Adipocyte (in vitro differentiated cells): ENCODE measurements at regions not wholly inside any gene's neighbourhood (a gene's known extent, or its start where the extent isn't known, plus 50 kb on each side); places are given as distances from the start of the nearest gene placed in this dataset.

ENCODE experiments used
- DNase-seq: peaks from one replicate; pipeline ENCODE4 v3.0.0-alpha.2; 2015; ENCODE audit warnings: low read depth
- H3K27me3 ChIP-seq: replicated peaks from 2 replicates; pipeline ENCODE4 v1.7.0; 2013; ENCODE audit warnings: mild to moderate bottlenecking, low read length, moderate library complexity; ENCODE audit not compliant: control insufficient read depth, insufficient read depth
- H3K36me3 ChIP-seq: 2 replicates; pipeline ENCODE4 v1.7.0; 2013; ENCODE audit warnings: low read length, mild to moderate bottlenecking, moderate library complexity; ENCODE audit not compliant: control insufficient read depth, insufficient read depth, severe bottlenecking
- H3K4me1 ChIP-seq: 2 replicates; pipeline ENCODE4 v1.7.0; 2013; ENCODE audit warnings: mild to moderate bottlenecking, low read length, moderate library complexity; ENCODE audit not compliant: control insufficient read depth, insufficient read depth
- H3K4me3 ChIP-seq: 2 replicates; pipeline ENCODE4 v1.7.0; 2013; ENCODE audit warnings: mild to moderate bottlenecking, low read length, moderate library complexity
- H3K9ac ChIP-seq: 2 replicates; pipeline ENCODE4 v1.7.0; 2013; ENCODE audit warnings: mild to moderate bottlenecking, low read length, moderate library complexity
- H3K9me3 ChIP-seq: 2 replicates; pipeline ENCODE4 v1.7.0; 2013; ENCODE audit warnings: mild to moderate bottlenecking, low read length, moderate library complexity; ENCODE audit not compliant: control insufficient read depth

DNA sequence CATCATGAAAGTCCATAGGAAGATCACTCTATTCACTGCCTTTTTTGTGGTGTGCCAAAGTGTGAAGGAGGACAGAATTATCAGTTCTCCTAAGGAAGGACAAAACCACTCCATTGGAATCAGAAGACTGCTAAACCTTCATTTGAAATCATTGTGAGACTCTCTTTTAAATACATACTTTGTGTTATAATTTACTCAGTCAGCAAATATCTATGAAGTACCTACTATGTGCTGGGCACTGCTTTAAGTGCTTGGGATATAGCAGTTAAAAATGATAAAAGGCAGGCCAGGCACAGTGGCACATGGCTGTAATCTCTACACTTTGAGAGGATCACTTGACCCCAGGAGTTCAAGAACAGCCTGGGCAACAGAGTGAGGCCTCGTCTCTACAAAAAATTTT, 692.3 kb downstream of the DSC3 start:
- H3K9ac ChIP-seq, result no peak overlapping the region
- H3K36me3 ChIP-seq, result no peaks in the 10 kb centered on the region
- no peak overlapping the region for H3K4me3 ChIP-seq
- DNase-seq, result no peak
- no peaks in the 10 kb centered on the region for H3K4me1 ChIP-seq
- H3K27me3 ChIP-seq, result no peaks in the 10 kb centered on the region
- peaks cover 3% of the 10 kb centered on the region for H3K9me3 ChIP-seq

DNA sequence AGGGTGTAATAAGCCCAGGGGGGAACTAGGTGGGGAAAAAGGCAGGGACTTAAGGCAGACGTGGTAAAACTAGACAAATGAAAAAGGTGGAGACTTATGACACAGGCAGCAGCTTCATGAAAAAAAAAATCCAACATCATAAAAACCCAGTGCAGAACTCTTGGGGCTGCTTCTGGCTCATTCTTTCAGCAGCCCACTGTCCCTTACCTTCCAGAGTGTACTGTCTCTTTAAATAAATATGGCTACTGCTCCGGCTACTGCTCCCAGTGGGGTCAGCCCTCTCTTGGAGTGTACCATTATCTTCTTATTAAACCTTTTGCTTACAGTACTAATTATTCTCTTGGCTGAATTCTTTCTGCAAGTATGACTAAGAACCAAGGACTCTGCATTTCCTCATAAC, 699.5 kb downstream of the DSC3 start:
- Histone ChIP-seq H3K27me3 (no peaks in the 10 kb centered on the region), H3K9me3 (peaks cover 3% of the 10 kb centered on the region), H3K4me1 (no peaks in the 10 kb centered on the region), H3K4me3 (no peak overlapping the region), H3K36me3 (no peaks in the 10 kb centered on the region), H3K9ac (no peak overlapping the region)
- no peak for DNase-seq

DNA sequence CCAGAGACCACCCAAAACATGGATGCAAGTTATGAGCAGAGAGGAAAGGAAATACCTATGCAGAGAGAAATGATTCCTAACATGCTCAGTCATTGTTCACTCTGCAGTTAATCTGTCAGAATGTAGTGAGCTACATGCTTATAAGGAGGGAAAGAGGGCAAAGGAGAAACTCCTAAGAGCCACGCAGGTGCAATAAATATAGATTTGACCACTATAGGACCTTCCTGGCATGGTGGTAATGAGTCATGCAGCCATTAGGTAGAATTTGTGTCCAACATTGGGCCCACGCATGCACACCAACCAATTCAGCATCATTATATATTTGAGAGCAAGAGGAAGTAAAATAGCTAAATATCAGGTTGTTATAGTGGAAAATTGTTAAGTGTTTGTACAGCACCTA, 699.9 kb downstream of the DSC3 start:
- Histone ChIP-seq H3K9me3 (peaks cover 3% of the 10 kb centered on the region), H3K4me3 (no peak overlapping the region), H3K4me1 (no peaks in the 10 kb centered on the region), H3K36me3 (no peaks in the 10 kb centered on the region), H3K27me3 (no peaks in the 10 kb centered on the region), H3K9ac (no peak overlapping the region)
- DNase-seq, result no peak

DNA sequence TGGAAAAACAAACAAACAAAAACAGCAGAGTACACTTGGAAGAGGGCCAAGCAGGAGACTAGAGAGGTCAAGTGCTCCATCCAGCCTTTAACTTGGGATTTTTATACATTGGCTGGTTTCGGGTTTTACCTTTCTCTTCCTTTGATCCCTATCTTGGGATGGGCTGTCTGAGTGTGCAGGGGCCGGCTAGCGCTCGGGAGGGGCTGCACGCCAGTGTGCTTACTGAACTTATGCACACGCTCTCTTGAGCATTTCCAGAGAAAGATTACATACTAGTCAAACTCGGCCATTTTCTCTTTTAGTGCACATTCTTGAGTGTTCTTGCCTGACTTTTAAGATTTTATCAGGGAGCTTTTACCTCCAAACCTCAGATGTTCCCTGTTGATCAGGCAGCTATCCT, 707.8 kb downstream of the DSC3 start:
- DNase-seq, result no peak
- H3K4me3 ChIP-seq, result no peak overlapping the region
- H3K4me1 ChIP-seq, result no peaks in the 10 kb centered on the region

DNA sequence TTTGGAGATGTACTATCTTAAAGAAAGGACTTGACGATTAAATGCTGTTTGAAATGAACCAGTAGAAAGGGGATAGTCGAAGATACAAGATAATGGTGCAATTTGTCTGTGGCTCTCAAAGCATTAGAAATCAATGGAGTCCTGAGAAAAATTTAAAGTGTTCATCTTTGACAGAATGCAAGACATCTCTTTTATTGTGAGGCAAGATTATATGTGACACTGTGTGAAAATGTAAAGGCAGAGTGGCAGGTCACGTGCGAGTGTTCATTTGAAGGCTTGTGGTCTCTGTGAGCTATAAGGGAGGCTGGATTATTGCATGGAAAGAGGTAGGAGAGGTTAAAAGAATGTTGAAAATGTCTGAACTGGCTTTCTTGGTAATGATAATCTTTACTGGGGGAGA, 709.2 kb downstream of the DSC3 start:
- Histone ChIP-seq H3K36me3 (no peaks in the 10 kb centered on the region), H3K9me3 (no peaks in the 10 kb centered on the region), H3K9ac (no peak overlapping the region), H3K4me3 (no peak overlapping the region), H3K27me3 (no peaks in the 10 kb centered on the region), H3K4me1 (no peaks in the 10 kb centered on the region)
- DNase-seq, result no peak

More for the DNA sequence above, 707.8 kb downstream of the DSC3 start:
- no peaks in the 10 kb centered on the region for H3K9me3 ChIP-seq
- H3K36me3 ChIP-seq, result no peaks in the 10 kb centered on the region
- no peak overlapping the region for H3K9ac ChIP-seq
- no peaks in the 10 kb centered on the region for H3K27me3 ChIP-seq

DNA sequence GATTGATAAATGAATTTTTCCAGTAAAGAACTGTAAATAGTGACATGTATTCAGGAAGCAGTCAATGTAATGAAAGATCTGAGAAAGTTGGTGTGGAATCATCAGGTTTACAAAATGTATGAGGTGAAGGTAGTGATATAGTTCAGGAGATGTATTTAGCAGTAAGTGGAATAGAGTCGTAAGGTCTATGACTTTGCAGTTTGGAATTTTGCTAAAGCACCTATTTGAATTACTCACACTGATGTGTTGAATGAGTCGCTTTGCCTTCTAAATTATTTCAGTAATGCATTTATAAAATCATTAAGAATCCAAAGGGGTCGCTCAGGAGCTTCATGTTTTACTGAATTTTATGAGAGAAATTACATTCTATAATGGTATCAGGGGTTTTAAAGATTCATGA, 713.7 kb downstream of the DSC3 start:
- no peaks in the 10 kb centered on the region for H3K4me1 ChIP-seq
- H3K36me3 ChIP-seq, result no peaks in the 10 kb centered on the region
- H3K9ac ChIP-seq, result no peak overlapping the region
- no peak overlapping the region for H3K4me3 ChIP-seq
- H3K9me3 ChIP-seq, result no peaks in the 10 kb centered on the region
- no peaks in the 10 kb centered on the region for H3K27me3 ChIP-seq
- DNase-seq, result no peak

DNA sequence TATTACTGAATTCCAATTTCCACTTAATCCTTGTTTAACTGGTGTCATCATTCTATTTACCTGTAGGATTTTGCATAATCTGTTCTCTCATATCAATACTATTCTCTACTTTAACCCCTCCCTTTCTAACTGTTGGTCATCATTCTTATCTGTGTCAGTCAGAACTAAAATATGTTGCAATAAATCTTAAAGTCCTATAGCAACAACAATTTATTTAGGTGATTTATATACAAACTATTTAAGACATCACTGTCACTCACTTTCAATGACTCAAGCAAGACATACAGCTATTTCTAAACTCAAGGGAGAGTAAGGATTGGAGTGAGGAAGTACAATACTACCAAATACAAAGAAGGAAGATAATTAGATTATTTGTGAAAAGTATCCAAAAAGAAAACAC, 740.4 kb downstream of the DSC3 start:
- H3K36me3 ChIP-seq, result no peaks in the 10 kb centered on the region
- H3K27me3 ChIP-seq, result no peaks in the 10 kb centered on the region
- no peaks in the 10 kb centered on the region for H3K4me1 ChIP-seq
- H3K4me3 ChIP-seq, result no peak overlapping the region
- H3K9ac ChIP-seq, result no peak overlapping the region
- no peaks in the 10 kb centered on the region for H3K9me3 ChIP-seq
- DNase-seq, result no peak

DNA sequence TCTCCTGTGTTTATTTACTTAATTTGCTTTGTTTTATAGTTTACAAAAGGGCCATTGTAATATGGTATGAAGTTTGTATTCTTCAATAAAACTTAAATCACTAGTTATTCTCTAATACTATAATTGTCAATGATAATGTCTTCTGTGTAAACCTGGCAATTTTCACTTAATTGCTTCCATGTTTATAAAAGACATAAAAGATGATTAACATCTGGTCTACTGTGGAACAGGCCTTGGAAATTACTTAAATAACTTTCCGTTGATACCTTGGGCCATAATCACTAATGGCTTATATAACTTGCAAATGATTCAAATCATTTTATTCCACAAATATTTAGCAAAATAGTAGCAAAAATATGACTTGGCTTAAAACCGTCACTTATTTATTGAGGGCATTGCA, 743.8 kb downstream of the DSC3 start:
- no peaks in the 10 kb centered on the region for H3K27me3 ChIP-seq
- H3K4me3 ChIP-seq, result no peak overlapping the region
- H3K9me3 ChIP-seq, result no peaks in the 10 kb centered on the region
- H3K36me3 ChIP-seq, result no peaks in the 10 kb centered on the region
- DNase-seq, result no peak
- H3K4me1 ChIP-seq, result no peaks in the 10 kb centered on the region
- no peak overlapping the region for H3K9ac ChIP-seq

DNA sequence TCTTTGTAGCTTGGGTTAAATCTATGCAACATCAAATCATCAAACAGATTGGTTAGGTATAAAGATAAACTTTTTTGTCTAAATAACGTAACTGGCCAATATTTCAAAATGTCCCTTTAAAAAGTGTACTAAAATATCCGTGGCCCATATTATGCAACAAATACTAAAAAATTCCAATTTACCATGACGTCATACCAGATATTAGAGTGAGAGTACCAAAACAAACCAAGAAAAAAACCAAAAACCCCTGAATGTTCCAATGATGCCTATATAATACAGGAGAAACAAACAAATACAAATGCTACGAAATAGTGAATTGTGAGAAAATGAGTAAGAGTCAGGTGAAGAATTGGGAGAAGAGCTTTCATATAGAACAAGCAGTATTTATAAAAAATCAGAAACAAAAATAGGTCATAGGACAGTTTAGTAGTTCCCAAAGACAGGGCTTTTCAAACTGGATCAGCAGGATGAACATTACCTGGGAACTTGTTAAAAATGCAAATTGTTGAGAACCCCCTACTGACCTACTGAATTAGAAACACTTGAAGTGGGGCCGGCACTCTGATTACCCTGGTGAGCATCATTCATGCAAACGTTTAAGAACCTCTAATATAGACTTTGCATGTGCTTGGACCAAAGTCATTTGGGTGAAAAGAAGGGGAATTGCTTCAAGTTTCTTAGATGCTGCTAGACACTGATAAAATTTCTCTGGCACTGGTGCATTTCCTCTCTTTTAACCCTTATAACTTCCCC, 753.7 kb downstream of the DSC3 start:
- Histone ChIP-seq H3K9me3 (no peaks in the 10 kb centered on the region), H3K4me3 (no peak overlapping the region), H3K9ac (no peak overlapping the region), H3K4me1 (no peaks in the 10 kb centered on the region), H3K36me3 (no peaks in the 10 kb centered on the region), H3K27me3 (no peaks in the 10 kb centered on the region)
- DNase-seq, result no peak

DNA sequence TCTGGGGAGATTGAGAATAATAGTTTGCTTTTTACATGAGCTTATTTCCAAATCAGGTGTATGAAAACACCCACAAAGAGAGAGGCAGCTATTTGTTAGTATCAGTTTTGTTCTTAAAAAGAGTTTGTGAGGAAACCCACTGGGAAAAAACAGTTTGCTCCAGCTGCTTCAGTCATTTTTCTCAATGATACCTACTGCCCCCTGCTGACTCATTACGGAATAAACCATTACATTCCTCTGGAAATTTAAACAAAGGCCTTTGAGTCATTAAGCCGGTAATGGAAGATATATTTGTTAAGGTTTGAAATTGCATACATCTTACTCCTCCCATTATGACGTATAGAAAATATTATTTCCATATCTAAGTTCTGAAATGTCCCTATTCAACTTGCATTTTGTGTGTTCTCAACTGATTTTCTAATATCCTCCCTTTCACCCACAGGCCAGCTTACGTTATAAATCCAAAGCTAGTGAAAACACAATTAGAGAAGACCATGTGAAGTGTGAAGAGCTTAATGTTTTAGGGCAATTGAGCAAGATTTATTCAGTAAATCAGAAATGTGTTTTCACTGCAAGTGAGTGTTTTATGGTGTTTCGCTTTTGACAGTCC, 761.6 kb downstream of the DSC3 start:
- no peaks in the 10 kb centered on the region for H3K4me1 ChIP-seq
- H3K9me3 ChIP-seq, result no peaks in the 10 kb centered on the region
- no peaks in the 10 kb centered on the region for H3K27me3 ChIP-seq
- no peaks in the 10 kb centered on the region for H3K36me3 ChIP-seq
- H3K4me3 ChIP-seq, result no peak overlapping the region
- H3K9ac ChIP-seq, result no peak overlapping the region
- peak; percentile 83 for DNase-seq

DNA sequence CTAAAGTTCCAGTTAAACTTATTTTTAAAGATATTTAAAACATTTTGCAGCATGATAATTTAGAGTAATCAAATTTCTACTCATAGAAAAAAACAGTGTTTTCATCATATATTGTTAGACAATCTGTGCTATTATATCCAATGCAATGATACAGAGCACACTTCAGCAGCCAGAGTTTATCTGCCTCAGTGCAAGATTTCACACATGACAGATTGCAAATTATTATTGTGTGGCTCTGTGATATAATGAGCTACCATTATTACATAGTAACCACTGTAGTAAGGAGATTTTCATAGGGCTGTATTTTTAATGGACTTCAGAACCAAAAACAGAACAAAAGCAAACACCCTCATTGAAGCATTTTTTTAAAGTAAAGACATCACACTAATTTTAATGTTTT, 762.4 kb downstream of the DSC3 start:
- H3K9me3 ChIP-seq, result no peaks in the 10 kb centered on the region
- H3K4me1 ChIP-seq, result no peaks in the 10 kb centered on the region
- no peak for DNase-seq
- no peaks in the 10 kb centered on the region for H3K36me3 ChIP-seq
- H3K27me3 ChIP-seq, result no peaks in the 10 kb centered on the region
- H3K9ac ChIP-seq, result no peak overlapping the region
- no peak overlapping the region for H3K4me3 ChIP-seq

DNA sequence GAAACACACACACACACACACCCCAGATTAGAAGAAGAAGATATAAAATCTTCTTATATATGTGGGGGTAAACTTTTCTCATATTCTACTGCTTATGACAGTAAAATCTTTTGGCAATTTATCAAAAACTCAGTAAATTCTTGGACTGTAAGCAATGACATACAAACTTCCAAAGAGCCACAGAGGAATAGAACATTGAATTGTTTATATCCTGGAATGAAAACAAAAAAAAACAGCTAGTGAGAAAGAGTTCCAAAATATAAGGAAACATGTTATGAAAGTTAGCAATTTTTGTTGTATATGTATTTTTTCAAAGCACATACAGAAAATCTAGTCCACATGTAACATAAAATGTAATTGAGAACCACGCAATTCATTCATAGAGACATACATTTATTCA, 764.9 kb downstream of the DSC3 start:
- no peak for DNase-seq
- no peaks in the 10 kb centered on the region for H3K4me1 ChIP-seq
- no peaks in the 10 kb centered on the region for H3K9me3 ChIP-seq
- no peaks in the 10 kb centered on the region for H3K36me3 ChIP-seq
- H3K9ac ChIP-seq, result no peak overlapping the region
- H3K4me3 ChIP-seq, result no peak overlapping the region
- H3K27me3 ChIP-seq, result no peaks in the 10 kb centered on the region
